Ovary (tissue), 7 donors: ENCODE measurements at regions not wholly inside any gene's neighbourhood (a gene's known extent, or its start where the extent isn't known, plus 50 kb on each side); places are given as distances from the start of the nearest gene placed in this dataset.

Experiments
- DNase-seq, 5 donors: peaks; one replicate each; pipeline ENCODE4 v3.0.0-alpha.2; 2019 to 2020
- H3K27ac ChIP-seq, 2 donors: fragments of 200-600 bp; one replicate each; pipeline versions ENCODE4 v1.5.1 to v1.8.0; 2019 to 2022
- H3K27me3 ChIP-seq: fragments of 200-600 bp; one replicate; pipeline ENCODE4 v1.8.0; 2022
- H3K36me3 ChIP-seq: fragments of 200-600 bp; sonication (generic); one replicate; pipeline ENCODE4 v1.5.1; 2019
- H3K4me1 ChIP-seq: one replicate; pipeline ENCODE4 v1.8.1; 2013; ENCODE audit warnings: mild to moderate bottlenecking, moderate library complexity; ENCODE audit not compliant: insufficient read depth
- H3K4me3 ChIP-seq: fragments of 200-600 bp; sonication (generic); one replicate; pipeline ENCODE4 v1.5.1; 2017
- H3K9me3 ChIP-seq, 2 donors: fragments of 200-600 bp in 1 of 2; sonication (generic) in 1 of 2; one replicate each; pipeline versions ENCODE4 v1.5.1 to v1.8.1; 2013 to 2019; ENCODE audit warnings: mild to moderate bottlenecking in 1 of 2, moderate library complexity in 1 of 2
- EP300 ChIP-seq: sonication (generic); formaldehyde crosslinking; IDR thresholded peaks from one replicate; pipeline ENCODE4 v1.6.1; 2017; ENCODE audit warnings: antibody characterized with exemption
- POLR2A ChIP-seq: fragments of 450-650 bp; IDR thresholded peaks from one replicate; pipeline ENCODE4 v1.6.1; 2017; ENCODE audit warnings: antibody characterized with exemption, mild to moderate bottlenecking, moderate library complexity
- WGBS, 3 donors: extraction: QIAGEN DNeasy Blood & Tissue Kit in 1 of 3; methylation state at CpG; one replicate each; pipeline versions ENCODE4 v1.1.5 to v1.1.7; 2013 to 2017; 5-methylcytosine and 5-hydroxymethylcytosine counted together
- intact Hi-C, 4 donors: fragments of 100-400 bp; cut with DNase I; formaldehyde crosslinking; loops; one replicate each; pipeline versions ENCODE4 v1.11.0 to v1.15.1; 2022 to 2023
- TF ChIP-seq, protein P1 (sequence below), 3 donors: fragments of 450-650 bp in 2 of 3; fragments of 200-600 bp in 1 of 3; IDR thresholded peaks; one replicate each; pipeline versions ENCODE4 v1.5.1 to v1.8.0; 2016 to 2022; ENCODE audit warnings: antibody characterized with exemption in 3 of 3, mild to moderate bottlenecking in 1 of 3
- donor health status: DM: no; HTN: no; CAD: no; lungs with moderate emphysema.
- donor health status: DM: no; HTN: no; CAD: no.
- donor health status: Bipolar disorder and iron deficiency.
- donor health status: DM: no; HTN: no; CAD: no.
- donor health status: DM: yes; HTN: yes; CAD: no.

DNA sequence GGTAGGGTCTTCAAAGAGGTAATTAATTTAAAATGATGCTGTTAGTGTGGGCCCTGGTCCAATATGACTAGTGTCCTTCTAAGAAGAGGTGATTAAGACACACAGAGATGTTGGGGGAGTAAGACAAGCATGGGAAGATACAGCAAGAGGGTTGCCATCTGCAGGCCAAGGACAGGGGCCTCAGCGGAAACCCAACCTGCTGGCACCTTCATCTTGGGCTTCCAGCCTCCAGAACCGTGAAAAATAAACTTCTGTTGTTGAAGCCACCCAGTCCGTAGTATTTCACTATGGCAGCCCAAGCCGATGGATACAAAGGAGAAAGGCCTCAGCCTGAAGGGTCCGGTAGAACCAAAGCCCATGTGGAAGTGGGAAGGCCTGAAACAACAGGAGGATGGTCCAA is 161.7 kb upstream of the UBE2E1 start:
- TF ChIP-seq EP300 (no peak), POLR2A (no peak)
- TF ChIP-seq, protein P1, sequence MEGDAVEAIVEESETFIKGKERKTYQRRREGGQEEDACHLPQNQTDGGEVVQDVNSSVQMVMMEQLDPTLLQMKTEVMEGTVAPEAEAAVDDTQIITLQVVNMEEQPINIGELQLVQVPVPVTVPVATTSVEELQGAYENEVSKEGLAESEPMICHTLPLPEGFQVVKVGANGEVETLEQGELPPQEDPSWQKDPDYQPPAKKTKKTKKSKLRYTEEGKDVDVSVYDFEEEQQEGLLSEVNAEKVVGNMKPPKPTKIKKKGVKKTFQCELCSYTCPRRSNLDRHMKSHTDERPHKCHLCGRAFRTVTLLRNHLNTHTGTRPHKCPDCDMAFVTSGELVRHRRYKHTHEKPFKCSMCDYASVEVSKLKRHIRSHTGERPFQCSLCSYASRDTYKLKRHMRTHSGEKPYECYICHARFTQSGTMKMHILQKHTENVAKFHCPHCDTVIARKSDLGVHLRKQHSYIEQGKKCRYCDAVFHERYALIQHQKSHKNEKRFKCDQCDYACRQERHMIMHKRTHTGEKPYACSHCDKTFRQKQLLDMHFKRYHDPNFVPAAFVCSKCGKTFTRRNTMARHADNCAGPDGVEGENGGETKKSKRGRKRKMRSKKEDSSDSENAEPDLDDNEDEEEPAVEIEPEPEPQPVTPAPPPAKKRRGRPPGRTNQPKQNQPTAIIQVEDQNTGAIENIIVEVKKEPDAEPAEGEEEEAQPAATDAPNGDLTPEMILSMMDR (IDR thresholded peaks at IDR 0.05): no peak
- intact Hi-C loops: no loop called here
- Histone ChIP-seq H3K36me3 (no peaks in the 10 kb centered on the region), H3K9me3 (no peaks in the 10 kb centered on the region), H3K4me1 (no peaks in the 10 kb centered on the region), H3K4me3 (no peak overlapping the region), H3K27me3 (no peaks in the 10 kb centered on the region), H3K27ac (no peak overlapping the region)
- no peak for DNase-seq
- WGBS, 3 donors: 95 to 97% (median 96%) methylated on average over 5 of the region's 5 CpGs

DNA sequence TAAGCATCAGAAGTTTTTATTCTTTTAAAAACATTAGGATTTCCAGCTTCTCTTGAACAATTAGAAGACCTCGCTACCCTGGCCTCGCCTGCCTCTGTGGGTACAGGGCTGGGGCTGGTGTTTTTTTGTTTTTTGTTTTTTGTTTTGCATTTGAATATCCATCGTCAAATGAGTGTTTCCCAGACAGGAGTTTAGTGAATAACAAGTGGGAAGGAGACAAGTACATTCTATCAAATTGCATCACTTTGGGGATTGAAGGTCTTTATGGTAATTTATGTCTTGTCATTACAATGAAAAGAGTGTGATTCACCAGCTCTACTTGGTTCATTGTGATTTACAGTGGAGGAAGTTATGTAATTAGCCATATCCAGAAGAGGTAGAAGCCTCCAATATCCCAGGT is 161.1 kb upstream of the UBE2E1 start:
- DNase-seq: no peak
- no peak for TF ChIP-seq EP300
- H3K9me3 ChIP-seq: no peaks in the 10 kb centered on the region
- no peak overlapping the region for H3K4me3 ChIP-seq
- no peak overlapping the region for H3K27ac ChIP-seq
- no peaks in the 10 kb centered on the region for H3K4me1 ChIP-seq
- no peaks in the 10 kb centered on the region for H3K36me3 ChIP-seq
- no peaks in the 10 kb centered on the region for H3K27me3 ChIP-seq
- intact Hi-C loops: no loop called here
- WGBS, 3 donors: 76 to 97% (median 95%) methylated on average over 3 of the region's 3 CpGs

DNA sequence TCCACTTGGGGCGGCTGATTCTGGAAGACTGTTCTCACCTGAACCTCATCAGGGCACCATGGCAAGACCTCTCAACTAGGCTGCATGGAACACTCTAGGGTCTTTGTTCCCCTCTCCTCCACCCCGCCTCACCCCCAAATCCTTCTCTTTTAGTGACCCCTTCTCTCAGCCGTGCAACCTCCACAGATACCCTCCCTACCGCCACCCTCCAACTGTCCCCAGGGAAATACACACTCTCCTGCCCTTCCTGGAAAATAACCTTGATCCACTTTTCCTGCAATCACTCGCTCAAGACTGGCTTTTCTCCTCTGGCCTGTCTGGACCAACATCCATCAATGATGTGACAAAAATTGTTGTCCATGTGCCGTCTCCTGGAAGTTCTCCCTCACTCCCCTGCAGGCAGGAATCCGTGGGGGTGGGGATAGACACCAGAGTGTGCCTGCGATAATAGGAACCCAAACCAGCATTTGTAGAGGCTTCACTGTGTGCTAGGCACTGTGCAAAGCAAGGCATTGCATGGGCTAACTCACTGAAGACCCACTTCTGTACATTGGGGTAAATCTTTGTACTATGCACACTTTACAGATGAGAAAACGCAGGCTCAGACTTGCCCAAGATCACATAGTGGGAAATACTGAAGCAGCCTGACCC is 160.1 kb upstream of the UBE2E1 start:
- no peak for DNase-seq
- Histone ChIP-seq H3K9me3 (no peaks in the 10 kb centered on the region), H3K27ac (no peak overlapping the region), H3K4me1 (no peaks in the 10 kb centered on the region), H3K4me3 (no peak overlapping the region), H3K27me3 (no peaks in the 10 kb centered on the region), H3K36me3 (no peaks in the 10 kb centered on the region)
- intact Hi-C loops: no loop called here
- no peak for TF ChIP-seq POLR2A
- TF ChIP-seq, protein P1 (IDR thresholded peaks at IDR 0.05): no peak
- 80 to 85% (median 82%) methylated on average over 9 of the region's 9 CpGs for WGBS, 3 donors

GRCh38 chr3:23646184-23646920 is 159.4 kb upstream of the UBE2E1 start:
- intact Hi-C loops: no loop called here
- Histone ChIP-seq H3K9me3 (no peaks in the 10 kb centered on the region), H3K27ac (no peak overlapping the region), H3K4me3 (no peak overlapping the region), H3K36me3 (no peaks in the 10 kb centered on the region), H3K4me1 (no peaks in the 10 kb centered on the region), H3K27me3 (no peaks in the 10 kb centered on the region)
- no peak for TF ChIP-seq EP300
- no peak for TF ChIP-seq POLR2A
- TF ChIP-seq, protein P1 (IDR thresholded peaks at IDR 0.05): no peak
- DNase-seq: no peak
- WGBS, 3 donors: 67 to 81% (median 76%) methylated on average over 8 of the region's 8 CpGs

- no peak for DNase-seq
- Histone ChIP-seq H3K27me3 (no peaks in the 10 kb centered on the region), H3K4me1 (no peaks in the 10 kb centered on the region), H3K36me3 (no peaks in the 10 kb centered on the region), H3K27ac (no peak overlapping the region), H3K4me3 (no peak overlapping the region), H3K9me3 (no peaks in the 10 kb centered on the region)
- intact Hi-C loops: no loop called here
- 97 to 100% (median 98%) methylated on average over 6 of the region's 6 CpGs for WGBS, 3 donors
- TF ChIP-seq POLR2A (no peak), EP300 (no peak)
- TF ChIP-seq, protein P1 (IDR thresholded peaks at IDR 0.05): no peak
Measured at GRCh38 chr3:23647706-23648258, 158.0 kb upstream of the UBE2E1 start.
